ENCODE measurements at regions not wholly inside any gene's neighbourhood (a gene's known extent, or its start where the extent isn't known, plus 50 kb on each side); places are given as distances from the start of the nearest gene placed in this dataset.

DNA sequence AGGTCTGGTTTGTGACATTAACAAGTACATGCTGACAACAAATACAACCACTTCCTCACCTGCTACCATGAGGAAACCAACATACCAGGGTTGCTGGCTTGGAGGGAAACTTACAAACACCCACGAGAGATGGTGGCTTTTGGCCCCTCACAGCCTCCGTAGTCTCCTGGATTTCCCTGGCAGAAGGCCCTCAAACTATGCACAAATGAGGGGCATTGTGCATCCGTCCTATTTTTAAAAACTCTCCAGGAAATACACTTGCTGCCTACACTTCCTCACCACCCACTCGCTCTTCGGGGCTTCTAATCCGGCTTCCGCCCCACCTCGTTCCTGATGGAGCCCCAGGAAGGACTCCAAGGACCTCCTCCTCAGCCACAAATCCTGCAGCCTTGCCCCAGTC lies 355.0 kb upstream of the GATB start:
- DNase-seq: no peak

DNA sequence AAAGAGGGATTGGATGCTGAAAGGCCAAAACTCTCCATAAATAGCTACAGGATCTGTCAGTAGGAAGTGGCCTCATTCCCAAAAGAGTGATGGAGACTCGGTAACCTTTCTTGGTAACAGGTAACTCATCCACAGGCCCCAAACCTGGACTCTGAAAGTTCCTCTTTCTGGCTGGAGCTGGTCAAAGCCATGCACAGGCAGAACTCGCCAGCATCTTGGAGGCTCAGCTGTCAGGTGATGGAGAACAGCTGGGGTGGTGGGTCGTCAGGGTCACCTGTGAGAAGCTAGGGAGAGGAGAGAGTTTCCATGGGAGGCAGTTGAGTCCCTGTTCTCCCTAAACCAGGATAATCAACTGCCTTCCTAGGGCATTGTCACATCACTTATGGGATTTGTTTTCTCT lies 354.3 kb upstream of the GATB start:
- no peak for DNase-seq

DNA sequence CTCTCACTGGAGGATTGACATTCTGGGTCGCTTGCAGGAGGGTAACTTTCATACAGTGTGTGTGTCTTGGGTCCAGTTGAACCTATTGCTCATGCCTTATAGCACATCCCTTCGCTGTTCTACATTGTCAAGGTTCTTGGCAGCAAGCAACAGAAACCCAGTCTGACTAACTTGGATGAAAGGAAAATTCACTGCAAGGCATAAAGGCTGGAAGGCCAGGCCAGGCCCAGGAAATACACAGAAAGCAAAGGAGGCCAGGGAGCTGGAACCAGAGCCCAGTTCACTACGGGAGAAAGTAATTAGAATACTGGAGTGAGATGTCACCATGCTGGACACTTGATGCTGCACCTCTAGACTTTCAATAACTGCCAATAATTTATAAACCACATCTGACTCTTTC lies 353.8 kb upstream of the GATB start:
- no peak for DNase-seq

DNA sequence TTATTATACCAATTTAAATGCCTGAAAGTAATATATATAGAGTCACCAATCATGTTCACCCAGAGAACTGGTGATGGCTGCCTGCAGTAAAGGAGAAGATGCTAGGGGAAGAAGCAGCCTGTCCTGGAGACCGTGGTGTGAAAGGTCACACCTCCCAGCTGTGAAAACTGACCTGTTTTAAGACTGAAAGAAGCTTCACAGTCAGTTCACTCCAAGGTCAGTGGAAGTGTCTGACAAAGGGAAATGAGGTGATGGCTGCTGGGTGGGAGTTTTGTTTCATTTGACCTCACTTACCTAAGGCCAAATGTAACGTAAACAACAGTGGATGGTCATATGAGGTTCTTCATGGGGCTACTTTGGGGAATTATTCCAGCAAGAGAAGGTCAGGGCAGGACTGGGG lies 352.1 kb upstream of the GATB start:
- DNase-seq: no peak

DNA sequence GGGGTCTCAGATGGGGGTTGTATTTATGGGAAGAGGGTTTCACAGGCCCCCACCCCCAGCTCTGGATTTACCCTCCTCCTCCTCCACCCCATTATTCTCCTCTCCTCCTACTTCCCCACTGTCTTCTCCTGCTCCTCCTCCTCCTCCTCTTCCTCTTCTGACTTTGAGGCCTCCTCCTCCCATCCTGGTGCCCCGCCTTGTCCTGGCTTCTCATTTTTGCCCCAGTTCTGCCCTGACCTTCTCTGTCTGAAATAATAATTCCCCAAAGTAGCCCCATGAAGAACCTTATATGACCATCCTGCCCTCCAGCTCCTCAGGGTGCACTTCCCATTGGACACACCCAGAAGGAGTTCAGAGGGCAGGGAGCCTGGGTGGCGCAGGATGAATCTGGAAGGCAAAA lies 351.4 kb upstream of the GATB start:
- DNase-seq: no peak

DNA sequence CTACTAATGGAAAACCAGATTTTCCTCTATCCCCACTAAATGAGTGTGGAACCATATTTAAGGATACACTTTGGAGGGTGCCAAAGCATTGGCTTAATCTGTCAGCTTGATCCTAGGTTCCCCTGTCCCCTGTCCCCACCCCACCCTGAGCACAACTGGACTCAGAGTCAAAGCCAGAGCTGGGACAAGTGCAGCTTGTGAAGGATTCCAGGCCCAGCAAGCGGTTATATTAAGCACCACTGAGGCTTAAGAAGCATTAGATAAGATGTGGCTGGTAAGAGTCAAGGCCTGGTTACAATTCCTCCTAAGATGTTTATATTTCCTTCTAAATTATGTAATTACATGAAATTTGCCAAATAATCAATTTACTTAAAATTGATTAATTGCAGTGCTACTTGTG lies 350.0 kb upstream of the GATB start:
- DNase-seq: no peak

DNA sequence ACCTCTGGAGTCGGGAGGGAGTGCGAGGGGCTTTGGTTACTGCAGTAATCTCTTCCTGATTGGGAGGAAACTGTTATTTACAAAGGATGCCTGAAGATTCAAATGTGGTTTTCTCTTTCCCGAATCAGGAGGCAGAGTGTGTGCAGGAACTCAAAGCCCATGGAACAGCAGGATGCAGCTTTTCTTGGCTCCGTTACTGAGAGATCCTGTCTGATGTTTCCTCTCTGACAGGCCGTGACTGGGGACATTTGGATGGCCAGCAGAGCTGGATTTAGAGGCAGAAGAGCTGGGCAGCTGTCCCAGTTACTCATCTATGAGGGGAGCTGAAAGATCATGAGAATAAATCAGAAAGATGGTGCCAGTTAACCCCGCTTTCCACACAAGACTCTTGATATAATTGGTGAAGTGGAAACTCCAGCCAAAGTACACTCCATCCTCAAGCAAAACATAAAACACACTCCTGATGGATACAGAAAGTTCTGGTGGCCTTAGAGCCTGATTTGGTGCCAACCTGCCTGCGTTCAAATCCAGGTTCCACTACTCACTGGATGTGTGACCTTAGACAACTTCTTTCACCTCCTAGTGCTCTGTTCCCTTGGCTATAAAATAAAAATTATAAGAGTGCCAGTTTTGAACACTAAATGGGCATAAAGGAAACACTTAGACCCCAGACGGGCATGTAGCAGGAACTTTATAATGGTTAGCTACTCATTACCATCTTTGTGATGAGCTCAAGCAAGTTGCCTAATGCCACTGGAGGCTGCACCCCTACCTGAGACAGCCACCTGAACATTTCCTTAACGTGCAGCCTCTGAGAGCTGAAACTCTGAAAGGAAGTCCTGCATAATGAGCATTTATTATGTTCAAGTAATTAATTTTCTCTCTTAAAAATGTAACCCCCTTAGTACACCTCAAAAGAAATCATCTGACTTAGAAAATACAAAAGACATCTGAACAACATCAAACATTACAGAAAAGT lies 349.0 kb upstream of the GATB start:
- peak; percentile 53 to 67 (median 64) for DNase-seq

DNA sequence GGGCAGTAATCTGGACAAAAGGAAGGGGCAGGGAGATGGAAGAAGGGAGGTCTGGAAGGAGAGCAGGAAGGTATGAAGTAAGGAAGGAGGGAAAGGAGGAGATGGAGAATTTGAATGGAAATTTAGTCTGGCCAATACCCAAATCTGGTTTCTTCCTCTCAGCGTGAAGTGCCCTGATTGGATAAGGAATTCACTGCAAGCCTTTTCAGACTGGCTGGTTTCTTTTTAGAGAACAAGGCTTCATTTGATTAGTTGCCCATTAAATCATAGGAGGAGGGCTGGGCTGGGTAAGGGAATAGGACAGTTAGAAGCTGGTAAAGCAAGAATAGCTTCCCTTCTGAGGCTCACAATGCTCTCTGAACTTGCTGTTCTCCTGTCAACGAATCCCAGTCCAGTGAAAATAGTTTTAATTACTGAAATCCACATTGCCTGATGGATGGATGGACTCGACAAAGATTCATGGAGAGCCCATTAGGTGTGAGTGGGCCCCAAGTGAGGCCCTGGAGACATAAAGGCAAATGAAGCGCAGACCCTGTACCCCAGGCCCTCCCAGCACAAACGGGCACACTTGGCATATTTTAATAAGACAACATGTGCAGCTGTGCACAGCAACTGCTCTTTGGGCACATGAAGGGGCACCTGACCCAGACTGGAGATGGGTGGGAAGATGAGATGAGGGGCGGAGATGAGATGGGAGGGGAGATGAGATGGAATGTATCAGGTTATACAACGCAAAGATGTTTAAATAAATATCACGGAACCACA lies 347.1 kb upstream of the GATB start:
- DNase-seq: no peak

DNA sequence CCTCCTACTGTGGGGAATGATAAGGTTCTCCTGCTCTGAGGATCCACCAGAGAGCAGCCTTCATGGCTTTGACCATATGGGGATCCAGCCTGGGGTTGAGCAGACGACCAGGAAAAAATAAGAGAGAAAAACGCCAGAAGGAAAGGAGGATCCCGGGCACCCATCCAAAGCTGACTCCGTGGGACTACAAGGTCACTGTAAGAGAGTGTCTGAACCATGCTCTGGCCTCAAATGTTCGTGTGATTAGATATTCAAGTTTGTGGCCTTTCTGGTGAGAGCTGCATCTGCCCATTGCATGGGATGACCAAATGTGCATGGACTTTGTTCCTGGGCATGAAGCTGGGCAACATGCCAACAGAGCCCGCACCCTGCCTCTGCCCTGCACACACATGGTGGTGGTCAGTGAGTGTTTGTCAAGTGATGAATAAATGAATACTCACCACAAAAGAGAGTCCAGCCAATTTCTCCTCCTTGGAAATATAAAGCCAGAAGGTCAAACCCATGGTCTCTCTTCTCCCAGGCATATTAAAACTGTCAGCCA lies 346.0 kb upstream of the GATB start:
- DNase-seq: no peak

DNA sequence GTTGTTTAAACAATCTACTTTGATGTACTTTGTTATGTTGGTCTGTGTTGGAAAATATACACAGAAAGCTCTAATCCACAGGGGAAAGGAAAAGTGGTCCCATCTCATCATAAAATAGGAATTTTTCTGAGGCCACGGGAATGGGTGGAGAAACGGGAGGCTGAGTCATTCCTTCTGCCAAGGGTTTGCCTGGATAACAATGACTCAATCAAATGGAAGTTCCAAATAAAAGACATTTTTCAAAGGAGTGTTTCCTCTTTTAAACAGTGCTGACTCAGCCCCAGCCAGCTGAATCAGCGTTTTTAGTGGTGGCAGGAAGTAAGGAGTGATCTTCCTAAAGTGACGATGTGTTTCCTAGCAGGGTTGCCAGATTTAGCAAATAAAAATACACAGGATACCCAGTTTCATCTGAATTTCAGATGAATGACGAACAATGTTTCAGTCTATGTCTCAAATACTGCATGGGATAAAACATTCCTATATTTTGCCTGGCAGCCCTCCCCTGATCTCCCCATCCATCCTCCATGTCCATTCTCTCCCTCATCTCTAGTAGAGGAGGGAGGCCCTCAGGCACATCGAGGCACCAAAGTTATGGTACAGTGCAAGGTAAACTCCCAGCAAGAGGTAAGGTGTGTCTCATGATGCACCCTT lies 345.4 kb upstream of the GATB start:
- peak; percentile 66 to 92 (median 82) for DNase-seq

DNA sequence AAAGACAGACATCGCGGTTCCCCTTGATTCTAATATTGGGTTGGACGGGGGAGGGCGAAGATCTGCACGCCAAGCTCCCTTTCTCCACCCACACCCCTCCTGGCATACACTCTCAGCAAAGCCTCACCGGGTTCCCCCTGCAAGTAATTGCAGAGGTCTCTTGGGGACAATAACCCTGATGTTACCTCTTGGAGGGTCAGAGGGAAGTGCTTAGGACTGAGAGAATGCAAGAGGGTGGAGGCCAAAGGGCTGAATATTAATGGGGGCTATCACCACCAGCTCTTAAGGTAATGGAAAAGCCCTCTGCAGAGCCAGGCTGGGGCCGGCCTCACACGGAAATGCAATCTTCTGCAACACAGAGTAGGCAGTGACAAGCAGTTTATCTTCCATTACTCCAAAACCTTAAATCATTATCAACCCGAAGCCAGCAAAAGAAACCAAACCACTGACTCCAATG lies 344.1 kb upstream of the GATB start:
- no peak for DNase-seq

DNA sequence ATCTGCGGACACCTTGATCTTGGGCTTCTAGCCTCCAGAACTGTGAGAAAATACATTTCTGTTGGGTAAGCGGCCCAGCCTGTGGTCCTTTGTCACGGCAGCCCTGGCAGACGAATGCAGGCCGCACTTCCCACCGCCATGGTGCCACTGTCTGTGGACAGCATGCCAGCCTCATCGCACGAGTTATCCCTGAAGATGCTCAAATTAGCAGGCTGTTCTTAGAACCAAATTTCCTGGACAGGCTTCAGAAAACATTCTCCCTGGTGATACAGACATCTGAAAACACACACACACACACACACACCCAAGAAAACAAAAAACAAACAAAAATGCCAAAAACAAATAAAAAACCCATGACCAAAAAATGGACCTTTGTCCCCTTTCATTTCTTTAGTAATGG lies 343.5 kb upstream of the GATB start:
- no peak for DNase-seq

DNA sequence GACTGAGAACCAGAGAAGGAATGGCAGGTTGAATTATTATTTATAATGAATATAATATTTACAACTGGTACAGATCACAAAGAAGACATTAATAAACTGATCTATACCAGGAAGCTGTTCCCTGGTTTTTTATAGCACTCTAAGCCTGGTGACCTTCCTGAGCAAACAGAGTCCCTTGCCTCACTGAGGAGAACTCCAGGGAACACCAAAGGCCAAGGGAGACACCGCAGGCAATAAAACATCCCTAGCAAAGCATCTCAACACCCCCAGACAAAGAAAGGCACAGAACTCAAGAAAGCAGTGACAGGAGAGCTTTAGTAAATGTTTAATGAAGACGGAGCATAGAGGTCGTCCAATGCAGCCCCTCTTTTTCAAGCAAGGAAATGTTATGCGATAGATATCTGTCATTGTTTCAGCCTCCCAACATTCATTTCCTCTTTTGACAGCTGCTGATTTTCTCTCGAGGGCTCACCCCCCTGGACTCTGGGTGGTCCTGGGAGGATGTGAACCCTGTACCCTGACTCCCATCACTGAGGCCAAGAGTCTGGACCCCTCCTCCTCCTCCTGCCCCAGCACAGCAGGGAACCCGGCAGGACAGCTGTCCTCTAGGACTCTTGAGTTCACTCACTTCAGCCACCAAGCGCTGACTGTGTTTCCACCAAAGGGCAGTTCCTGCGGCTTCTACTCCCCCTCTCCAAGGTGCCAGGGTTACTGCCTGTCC lies 342.5 kb upstream of the GATB start:
- no peak for DNase-seq

DNA sequence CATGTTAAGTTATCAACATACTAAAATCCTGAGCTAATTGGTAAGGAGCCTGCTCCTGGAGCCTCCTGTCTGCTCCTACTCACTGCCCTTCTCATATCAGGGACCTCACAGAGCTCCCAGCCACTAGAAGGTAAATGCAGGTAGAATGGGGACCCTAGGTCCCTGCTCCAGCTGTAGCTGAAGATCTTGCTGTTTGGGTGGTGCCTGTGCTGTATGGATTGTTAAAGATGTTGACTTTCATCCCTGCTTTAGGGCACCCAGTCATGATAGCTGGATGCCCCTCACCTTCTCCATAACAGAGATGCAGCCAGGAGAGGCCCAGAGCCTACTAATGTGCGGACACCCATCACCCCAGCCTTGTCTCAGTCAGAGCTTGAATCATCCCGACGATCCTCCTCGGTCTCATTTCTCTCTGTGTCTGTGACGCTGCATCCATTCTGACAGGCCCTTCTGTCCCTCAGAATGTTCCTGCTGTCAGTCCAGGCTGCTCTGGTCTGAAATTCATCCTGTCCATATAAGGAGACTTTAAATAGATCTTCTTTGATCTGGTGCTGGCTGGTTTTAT lies 341.7 kb upstream of the GATB start:
- DNase-seq: no peak

DNA sequence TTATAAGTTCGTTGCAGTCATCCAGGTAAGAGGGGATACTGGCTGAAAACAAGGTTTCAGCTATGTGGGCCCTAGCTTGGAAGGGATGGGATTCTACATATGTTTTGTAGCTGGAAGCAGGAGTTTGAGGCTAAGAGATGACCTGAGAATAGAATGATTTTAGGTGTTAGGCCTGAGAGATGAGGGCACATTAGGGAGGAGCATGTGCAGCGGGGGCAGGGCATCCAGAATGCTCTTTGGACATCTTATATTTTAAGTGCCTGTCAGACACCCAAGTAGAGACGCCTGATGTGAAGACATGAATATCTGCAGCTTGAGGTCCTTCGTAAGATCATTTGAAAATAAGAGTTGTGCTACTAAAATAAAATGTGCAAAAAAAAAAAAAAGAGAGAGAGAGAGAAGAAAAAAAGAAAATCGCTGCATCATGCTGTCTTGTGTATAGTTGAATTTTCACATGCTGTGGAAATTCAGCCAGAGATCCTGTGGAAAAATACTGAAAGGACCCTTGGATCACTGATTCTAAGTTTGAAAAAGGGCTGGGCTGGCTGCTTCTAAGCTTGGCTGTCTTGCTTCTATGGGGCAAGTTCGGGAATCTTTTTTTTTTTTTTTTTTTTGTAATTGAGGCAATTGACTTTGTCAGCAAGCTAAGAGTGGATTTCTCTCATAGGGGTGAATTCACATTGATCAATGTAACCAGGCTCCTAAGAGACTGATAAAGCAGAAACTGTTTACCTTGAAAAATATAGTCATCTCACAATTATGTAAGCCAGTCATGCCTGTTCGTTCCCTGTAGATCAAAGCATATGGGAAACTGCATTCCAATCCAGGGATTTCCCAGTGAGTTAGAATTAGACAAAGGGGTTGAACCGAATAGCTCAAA lies 341.0 kb upstream of the GATB start:
- no peak for DNase-seq

DNA sequence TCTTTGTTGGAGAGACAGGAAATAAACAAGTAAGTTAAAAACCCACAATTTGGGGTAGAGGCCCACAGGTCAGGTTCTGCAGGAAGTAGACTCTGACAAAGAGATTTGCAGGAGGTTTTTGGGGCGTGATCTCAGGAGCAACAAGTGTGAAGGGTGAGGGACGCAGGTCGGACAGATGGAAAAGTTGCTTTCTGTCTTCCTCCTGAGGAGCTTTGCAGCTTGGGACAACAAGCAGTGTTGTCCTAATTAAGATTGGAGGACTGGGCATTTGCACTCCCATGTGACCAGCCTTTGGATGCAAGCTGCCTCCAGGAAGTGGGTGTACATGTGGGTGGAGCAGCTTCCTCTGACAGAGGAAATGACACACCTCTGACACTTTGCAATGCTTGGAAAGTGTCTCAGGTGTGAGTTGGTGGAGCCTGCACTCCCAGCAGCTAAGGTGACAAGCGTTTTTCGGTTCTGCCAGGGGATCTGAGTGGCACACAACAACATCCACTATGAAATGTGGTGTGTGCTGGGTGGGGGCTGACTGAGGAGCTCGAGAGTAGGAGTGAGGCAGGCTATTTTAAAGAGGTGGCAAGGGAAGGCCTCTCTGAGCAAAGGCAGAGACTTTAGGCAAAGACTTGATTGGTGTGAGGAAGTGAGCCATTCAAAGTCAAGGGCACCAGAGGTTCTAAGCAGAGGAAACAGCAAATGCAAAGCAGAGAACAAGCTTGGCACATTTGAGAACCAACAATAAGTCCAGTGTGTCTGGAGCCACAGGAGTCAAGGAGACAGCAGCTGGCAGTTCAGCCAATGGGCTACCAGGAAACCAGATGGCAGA lies 339.8 kb upstream of the GATB start:
- DNase-seq: no peak

DNA sequence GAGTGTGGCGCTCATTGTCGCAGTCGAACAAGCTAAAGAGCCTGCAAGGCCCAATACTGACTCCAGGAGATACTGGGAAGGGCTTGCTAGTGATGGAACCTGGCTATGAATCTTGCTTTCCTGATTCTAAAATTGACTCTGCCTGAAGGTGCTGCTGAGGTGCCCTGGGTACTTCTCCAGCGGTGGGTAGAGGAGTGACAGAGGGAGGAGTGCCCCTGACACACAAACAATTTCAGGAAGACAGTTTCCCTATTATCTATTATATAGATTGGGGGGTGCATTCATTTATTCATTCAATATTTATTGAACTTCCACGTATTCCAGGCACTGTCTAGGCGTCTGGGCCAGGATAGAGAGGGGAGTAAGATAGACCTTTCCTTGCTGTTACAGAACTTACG lies 339.2 kb upstream of the GATB start:
- no peak for DNase-seq

DNA sequence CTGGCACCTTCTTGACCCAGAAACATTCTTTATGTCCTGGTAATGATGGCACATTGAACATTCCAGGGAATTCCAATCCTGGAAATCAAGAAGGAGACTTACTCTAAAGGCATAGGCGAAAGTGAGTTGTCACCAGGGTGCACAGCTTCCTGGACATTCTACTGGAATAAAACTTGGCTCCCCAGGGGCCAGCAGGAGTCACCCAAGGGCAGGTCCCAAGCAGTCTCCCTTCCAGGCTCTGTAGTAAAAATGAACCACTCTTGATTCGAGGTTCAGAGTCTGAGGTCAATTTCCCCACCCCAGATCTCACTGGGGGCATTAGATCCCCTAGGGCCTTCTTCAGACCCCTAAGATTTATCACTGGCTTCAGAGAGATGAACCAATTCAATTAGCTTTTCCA lies 338.7 kb upstream of the GATB start:
- DNase-seq: no peak

DNA sequence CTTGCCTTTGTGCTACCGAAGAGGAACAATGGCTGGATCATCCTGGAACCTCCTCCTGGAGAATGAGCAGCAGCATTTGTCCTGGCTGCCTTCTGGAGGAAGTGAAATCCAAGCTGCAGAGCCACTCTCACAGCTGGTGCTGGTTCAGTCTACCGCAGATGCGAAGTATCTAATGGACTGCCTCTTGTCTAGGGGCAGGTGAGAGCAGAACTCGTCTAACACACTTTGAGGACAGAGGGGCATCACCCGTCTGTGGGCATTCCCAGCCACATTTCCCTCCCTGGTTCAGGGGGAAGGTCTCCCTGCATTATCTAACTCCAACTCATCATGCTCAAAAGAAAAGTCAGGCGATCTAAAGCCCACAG lies 338.2 kb upstream of the GATB start:
- DNase-seq: no peak

All from muscle of back (tissue), 3 donors.